Memory B cell (primary cell): ENCODE measurements at regions not wholly inside any gene's neighbourhood (a gene's known extent, or its start where the extent isn't known, plus 50 kb on each side); places are given as distances from the start of the nearest gene placed in this dataset.
"Not testable (repeated sequence)": the region's sequence is repeated elsewhere in the genome, so short reads cannot be mapped to it uniquely, and the experiment has no call there.

Experiments
- ATAC-seq: fragments of 150-1000 bp; cut with Tn5 transposase; 2 replicates; pipeline ENCODE4 v1.10.0; 2021; ENCODE audit warnings: low read depth, mild to moderate bottlenecking, moderate library complexity
- DNase-seq, 2 donors: peaks; one replicate each; pipeline ENCODE4 v3.0.0; 2022; ENCODE audit warnings: low spot score in 2 of 2
- H3K27ac Mint-ChIP-seq: one replicate; pipeline ENCODE4 v1.8.0; 2022; ENCODE audit warnings: mild to moderate bottlenecking, moderate library complexity, mixed read lengths
- H3K27me3 Mint-ChIP-seq: one replicate; pipeline ENCODE4 v1.8.0; 2022; ENCODE audit warnings: mixed read lengths
- H3K36me3 Mint-ChIP-seq: one replicate; pipeline ENCODE4 v1.8.0; 2022; ENCODE audit warnings: mild to moderate bottlenecking, mixed read lengths
- H3K4me1 Mint-ChIP-seq: one replicate; pipeline ENCODE4 v1.8.0; 2022; ENCODE audit warnings: mixed read lengths
- H3K4me3 Mint-ChIP-seq: one replicate; pipeline ENCODE4 v1.8.0; 2022; ENCODE audit warnings: mild to moderate bottlenecking, moderate library complexity, mixed read lengths
- H3K9me3 Mint-ChIP-seq: one replicate; pipeline ENCODE4 v1.8.0; 2022; ENCODE audit warnings: mixed read lengths

DNA sequence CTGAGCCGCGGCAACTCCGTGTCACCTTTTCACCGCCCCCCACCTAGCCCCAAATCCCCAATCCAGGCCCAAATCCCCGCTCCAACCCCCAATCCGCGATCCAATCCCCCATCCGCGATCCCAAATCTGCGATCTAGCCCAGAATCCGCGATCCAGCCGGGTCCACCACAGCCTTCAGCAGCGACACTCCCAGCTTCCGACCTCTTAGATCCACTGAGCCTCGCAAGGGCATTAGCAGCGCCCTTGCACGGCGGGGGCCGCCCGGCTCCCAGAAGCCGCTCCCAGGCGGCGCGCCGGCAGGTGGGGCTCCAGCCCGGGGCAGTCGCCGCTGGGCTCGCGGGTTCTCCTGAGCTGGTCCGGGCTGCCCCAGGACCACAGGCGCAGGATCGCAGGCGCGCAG is 116.1 kb upstream of the TPTE start:
- not testable (repeated sequence) for H3K27ac Mint-ChIP-seq, H3K4me1 Mint-ChIP-seq, H3K36me3 Mint-ChIP-seq, DNase-seq, H3K9me3 Mint-ChIP-seq, H3K4me3 Mint-ChIP-seq, ATAC-seq, H3K27me3 Mint-ChIP-seq

DNA sequence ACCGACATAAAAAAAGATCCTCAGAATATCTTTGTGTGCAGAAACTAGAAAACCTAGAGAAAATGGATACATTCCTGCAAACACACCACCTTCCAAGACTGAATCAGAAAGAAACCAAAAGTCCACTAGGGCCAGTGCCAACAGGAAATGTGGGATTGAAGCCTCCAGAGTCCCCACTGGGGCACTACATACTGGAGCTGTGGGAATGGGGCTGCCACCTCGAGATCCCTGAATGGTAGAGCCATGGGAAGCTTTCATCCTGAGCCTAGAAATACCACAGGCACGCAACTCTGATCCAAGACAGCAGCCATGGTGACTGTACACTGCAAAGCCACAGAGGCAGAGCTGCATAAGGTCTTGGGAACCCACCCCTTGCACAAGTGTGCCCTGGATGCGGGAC is 111.6 kb upstream of the TPTE start:
- H3K9me3 Mint-ChIP-seq, DNase-seq, H3K27me3 Mint-ChIP-seq, H3K36me3 Mint-ChIP-seq, H3K4me1 Mint-ChIP-seq, H3K4me3 Mint-ChIP-seq, H3K27ac Mint-ChIP-seq, ATAC-seq: not testable (repeated sequence)

DNA sequence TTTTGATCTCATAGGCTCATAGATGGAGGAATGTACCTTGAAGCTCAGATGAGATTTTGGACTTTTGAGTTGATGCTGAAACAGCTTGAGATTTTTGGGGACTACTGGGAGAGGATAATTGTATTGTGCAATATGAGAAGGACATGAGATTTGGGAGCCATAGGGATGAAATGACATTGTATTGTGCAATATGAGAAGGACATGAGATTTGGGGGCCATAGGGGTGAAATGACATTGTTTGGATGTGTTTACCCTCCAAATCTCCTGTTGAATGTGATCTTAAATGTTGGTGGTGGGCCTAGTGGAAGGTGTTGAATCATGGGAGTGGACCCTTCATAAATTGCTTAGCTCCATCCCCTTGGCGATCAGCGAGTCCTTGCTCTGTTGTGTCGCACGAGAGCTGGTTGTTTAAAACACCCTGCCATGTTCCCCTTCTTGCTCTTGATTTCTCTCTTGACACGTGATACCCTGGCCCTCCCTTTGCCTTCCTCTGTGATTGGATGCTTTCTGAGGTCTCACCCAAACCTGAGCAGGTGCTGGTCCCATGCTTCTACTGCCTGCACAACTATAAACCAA is 110.9 kb upstream of the TPTE start:
- ATAC-seq, H3K36me3 Mint-ChIP-seq, H3K27me3 Mint-ChIP-seq, H3K4me3 Mint-ChIP-seq, H3K4me1 Mint-ChIP-seq, H3K27ac Mint-ChIP-seq, H3K9me3 Mint-ChIP-seq, DNase-seq: not testable (repeated sequence)

DNA sequence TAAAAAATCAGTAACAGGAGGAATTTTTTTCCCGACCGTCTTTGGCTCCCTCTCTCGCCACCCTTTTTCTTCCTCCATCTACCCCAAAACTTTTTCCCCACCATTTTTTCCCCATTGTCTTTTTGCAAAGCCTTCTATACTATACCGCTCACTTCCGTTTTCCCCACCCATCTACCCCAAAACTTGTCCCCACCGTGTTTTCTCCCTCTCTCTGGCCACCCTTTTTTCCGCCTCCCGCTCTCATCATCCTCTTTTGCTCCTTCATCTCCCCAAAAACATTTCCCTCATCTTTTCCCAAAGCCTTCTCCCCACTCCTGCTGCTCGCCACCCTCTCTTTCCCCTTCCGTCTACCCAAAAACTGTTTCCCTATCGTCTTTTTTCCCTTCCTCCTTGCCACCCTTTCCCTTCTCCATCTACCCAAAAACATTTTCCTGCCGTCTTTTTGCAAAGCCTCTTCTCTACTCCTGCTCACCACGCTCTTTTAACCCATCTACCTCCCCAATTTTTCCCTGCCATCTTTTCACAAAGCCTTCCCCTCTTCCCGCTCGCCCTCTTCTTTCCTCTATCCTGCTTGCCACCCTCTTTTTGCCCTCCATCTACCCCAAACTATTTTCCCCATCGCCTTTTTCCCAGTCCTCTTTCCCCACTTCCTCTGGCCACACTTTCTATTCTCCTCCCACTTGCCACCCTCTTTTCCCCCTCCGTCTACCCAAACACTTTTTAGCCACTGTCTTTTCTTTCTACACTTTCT is 109.4 kb upstream of the TPTE start:
- not testable (repeated sequence) for H3K36me3 Mint-ChIP-seq, ATAC-seq, H3K27ac Mint-ChIP-seq, H3K4me1 Mint-ChIP-seq, DNase-seq, H3K4me3 Mint-ChIP-seq, H3K27me3 Mint-ChIP-seq, H3K9me3 Mint-ChIP-seq

DNA sequence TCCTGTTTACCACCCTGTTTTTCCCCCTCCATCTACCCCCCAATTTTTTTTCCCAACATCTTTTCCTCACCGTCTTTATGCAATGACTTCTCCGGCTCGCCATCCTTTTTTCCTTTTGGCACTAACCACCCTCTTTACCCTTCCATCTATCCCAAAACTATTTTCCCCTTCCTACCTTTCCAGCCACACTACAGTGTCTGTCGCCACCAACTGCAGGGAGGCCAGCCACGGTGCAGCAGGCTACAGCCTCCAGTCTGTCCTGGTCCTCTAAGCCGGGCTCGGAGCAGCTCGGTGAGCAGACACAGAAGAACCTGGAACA is 108.5 kb upstream of the TPTE start:
- not testable (repeated sequence) for ATAC-seq, H3K27ac Mint-ChIP-seq, H3K4me1 Mint-ChIP-seq, H3K36me3 Mint-ChIP-seq, DNase-seq, H3K4me3 Mint-ChIP-seq, H3K27me3 Mint-ChIP-seq, H3K9me3 Mint-ChIP-seq

- H3K4me1 Mint-ChIP-seq, ATAC-seq, H3K27me3 Mint-ChIP-seq, H3K9me3 Mint-ChIP-seq, H3K36me3 Mint-ChIP-seq, H3K4me3 Mint-ChIP-seq, H3K27ac Mint-ChIP-seq, DNase-seq: not testable (repeated sequence)
Measured at GRCh38 chr21:10413247-10414120, 107.9 kb upstream of the TPTE start.

- H3K27ac Mint-ChIP-seq, H3K9me3 Mint-ChIP-seq, DNase-seq, ATAC-seq, H3K4me3 Mint-ChIP-seq, H3K27me3 Mint-ChIP-seq, H3K4me1 Mint-ChIP-seq, H3K36me3 Mint-ChIP-seq: not testable (repeated sequence)
Measured at GRCh38 chr21:10414121-10414924, 107.1 kb upstream of the TPTE start.

DNA sequence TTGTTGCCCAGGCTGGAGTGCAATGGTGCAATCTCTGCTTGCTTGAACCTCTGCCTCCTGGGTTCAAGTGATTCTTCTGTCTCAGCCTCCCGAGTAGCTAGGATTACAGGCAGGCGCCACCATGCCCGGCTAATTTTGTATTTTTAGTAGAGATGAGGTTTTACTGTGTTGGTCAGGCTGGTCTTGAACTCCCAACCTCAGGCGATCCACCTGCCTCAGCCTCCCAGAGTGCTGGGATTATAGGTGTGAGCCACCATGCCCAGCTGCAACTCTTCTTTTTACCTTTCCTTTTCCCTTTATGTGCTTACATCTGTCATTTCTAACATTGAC is 106.5 kb upstream of the TPTE start:
- not testable (repeated sequence) for H3K27me3 Mint-ChIP-seq, H3K4me1 Mint-ChIP-seq, H3K9me3 Mint-ChIP-seq, H3K36me3 Mint-ChIP-seq, H3K4me3 Mint-ChIP-seq, ATAC-seq, H3K27ac Mint-ChIP-seq, DNase-seq

DNA sequence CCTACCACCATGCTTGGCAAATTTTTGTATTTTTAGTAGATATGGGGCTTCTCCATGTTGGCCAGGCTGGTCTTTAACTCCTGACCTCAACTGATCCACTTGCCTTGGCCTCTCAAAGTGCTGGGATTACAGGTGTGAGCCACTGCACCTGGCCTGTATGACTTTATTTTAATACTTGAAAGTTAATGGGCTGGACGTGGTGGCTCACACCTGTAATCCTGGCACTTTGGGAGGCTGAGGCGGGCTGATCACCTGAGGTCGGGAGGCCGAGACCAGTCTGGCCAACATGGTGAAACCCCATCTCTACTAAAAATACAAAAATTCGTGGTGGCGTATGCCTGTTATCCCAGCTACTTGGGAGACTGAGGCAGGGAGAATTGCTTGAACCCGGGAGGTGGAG is 105.9 kb upstream of the TPTE start:
- H3K4me1 Mint-ChIP-seq, H3K36me3 Mint-ChIP-seq, DNase-seq, H3K9me3 Mint-ChIP-seq, H3K27me3 Mint-ChIP-seq, ATAC-seq, H3K4me3 Mint-ChIP-seq, H3K27ac Mint-ChIP-seq: not testable (repeated sequence)

GRCh38 chr21:10415859-10416258 is 105.5 kb upstream of the TPTE start:
- not testable (repeated sequence) for H3K9me3 Mint-ChIP-seq, H3K36me3 Mint-ChIP-seq, H3K4me3 Mint-ChIP-seq, H3K27ac Mint-ChIP-seq, H3K27me3 Mint-ChIP-seq, H3K4me1 Mint-ChIP-seq, DNase-seq, ATAC-seq

GRCh38 chr21:10416691-10417447 is 104.5 kb upstream of the TPTE start:
- not testable (repeated sequence) for H3K27ac Mint-ChIP-seq, H3K36me3 Mint-ChIP-seq, ATAC-seq, H3K9me3 Mint-ChIP-seq, H3K27me3 Mint-ChIP-seq, H3K4me3 Mint-ChIP-seq, H3K4me1 Mint-ChIP-seq, DNase-seq

DNA sequence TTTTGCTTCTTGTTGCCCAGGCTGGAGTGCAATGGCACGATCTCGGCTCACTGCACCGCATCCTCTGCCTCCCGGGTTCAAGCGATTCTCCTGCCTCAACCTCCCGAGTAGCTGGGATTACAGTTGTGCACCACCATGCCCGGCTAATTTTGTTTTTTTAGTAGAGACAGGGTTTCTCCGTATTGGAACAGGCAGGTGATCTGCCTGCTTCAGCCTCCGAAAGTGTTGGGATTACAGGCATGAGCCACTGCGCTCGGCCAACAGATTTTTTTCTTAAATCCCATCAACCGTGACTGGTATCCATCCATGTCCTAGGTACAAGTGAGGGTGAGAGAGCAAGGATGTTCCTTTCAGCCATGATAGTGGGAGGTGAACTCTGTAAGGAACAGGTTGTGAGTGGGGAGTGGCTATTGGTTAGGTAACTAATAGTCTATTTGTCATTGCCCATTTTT is 103.8 kb upstream of the TPTE start:
- not testable (repeated sequence) for ATAC-seq, H3K27ac Mint-ChIP-seq, H3K4me1 Mint-ChIP-seq, H3K4me3 Mint-ChIP-seq, DNase-seq, H3K27me3 Mint-ChIP-seq, H3K36me3 Mint-ChIP-seq, H3K9me3 Mint-ChIP-seq

DNA sequence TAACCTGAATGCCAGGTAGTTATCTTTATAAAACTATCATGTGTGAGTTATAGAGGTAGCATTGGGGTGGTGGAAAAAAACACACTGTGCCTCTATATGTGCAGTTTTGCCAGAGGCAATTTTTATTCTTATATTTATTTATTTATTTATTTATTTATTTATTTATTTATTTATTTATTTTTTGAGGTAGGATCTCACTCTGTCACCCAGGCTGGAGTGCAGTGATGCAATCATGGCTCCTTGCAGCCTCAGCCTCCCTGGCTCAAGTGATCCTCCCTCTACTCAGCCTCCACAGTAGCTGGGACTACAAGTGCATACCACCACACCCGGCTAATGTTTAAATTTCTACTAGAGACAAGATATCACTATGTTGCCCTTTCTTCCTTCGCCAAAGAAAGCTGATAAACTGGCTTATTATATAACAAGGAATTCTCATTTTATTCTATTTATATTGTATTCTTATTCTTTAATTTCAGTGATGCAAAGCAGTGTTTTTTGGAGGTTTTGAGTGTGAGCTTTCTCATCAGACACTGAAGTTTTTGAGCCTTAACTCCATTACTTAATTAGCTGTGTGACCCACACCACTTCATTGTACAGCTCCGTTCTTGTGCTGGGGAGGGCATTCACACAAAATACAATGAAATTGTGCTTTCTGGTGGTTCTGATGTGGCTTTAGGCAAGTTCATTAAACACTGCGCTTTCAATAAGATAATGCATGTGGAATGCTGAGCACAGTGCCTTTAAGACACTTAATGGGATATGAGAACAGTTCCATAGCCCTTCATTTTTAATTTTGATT is 102.9 kb upstream of the TPTE start:
- not testable (repeated sequence) for H3K4me1 Mint-ChIP-seq, DNase-seq, H3K36me3 Mint-ChIP-seq, H3K27ac Mint-ChIP-seq, ATAC-seq, H3K27me3 Mint-ChIP-seq, H3K9me3 Mint-ChIP-seq, H3K4me3 Mint-ChIP-seq
